NCI-H2081 (cell line): ENCODE measurements at regions not wholly inside any gene's neighbourhood (a gene's known extent, or its start where the extent isn't known, plus 50 kb on each side); places are given as distances from the start of the nearest gene placed in this dataset.

ENCODE experiments used
- DNase-seq, 2 experiments: peaks; one replicate each; lab custom pipeline; 2025; lab: John Stamatoyannopoulos, UW

- DNase-seq: no peak
Observed at GRCh38 chr4:7127576-7127975, 59.7 kb upstream of the GRPEL1 start.

- no peak for DNase-seq
Observed at GRCh38 chr4:7126981-7127380, 59.1 kb upstream of the GRPEL1 start.

- DNase-seq: peak in 1 of 2 experiments; percentile 22
Observed at GRCh38 chr4:7124689-7125442, 57.0 kb upstream of the GRPEL1 start.

GRCh38 chr4:7121866-7122653, 54.2 kb upstream of the GRPEL1 start:
- no peak for DNase-seq

- DNase-seq: no peak
Observed at GRCh38 chr4:7121174-7121573, 53.3 kb upstream of the GRPEL1 start.

GRCh38 chr4:7120341-7120740, 52.5 kb upstream of the GRPEL1 start:
- DNase-seq: no peak

GRCh38 chr4:7118013-7118832, 50.4 kb upstream of the GRPEL1 start:
- no peak for DNase-seq
